HUES48 (cell line): ENCODE measurements at regions not wholly inside any gene's neighbourhood (a gene's known extent, or its start where the extent isn't known, plus 50 kb on each side); places are given as distances from the start of the nearest gene placed in this dataset.

Experiments used
- H3K27ac ChIP-seq: one replicate; pipeline ENCODE4 v1.7.0; 2013; ENCODE audit warnings: low read depth, low read length, inconsistent platforms
- H3K27me3 ChIP-seq: 2 replicates; pipeline ENCODE4 v1.6.1; 2013; ENCODE audit warnings: mild to moderate bottlenecking, low read length; ENCODE audit not compliant: control insufficient read depth, insufficient read depth
- H3K36me3 ChIP-seq: 2 replicates; pipeline ENCODE4 v1.6.1; 2013; ENCODE audit warnings: low read length; ENCODE audit not compliant: control insufficient read depth, insufficient read depth
- H3K4me1 ChIP-seq: 2 replicates; pipeline ENCODE4 v1.6.1; 2013; ENCODE audit warnings: mild to moderate bottlenecking, low read length; ENCODE audit not compliant: control insufficient read depth, insufficient read depth
- H3K4me3 ChIP-seq: 2 replicates; pipeline ENCODE4 v1.5.1; 2013; ENCODE audit warnings: mild to moderate bottlenecking, low read depth, low read length
- H3K9ac ChIP-seq: 2 replicates; pipeline ENCODE4 v1.6.1; 2013; ENCODE audit warnings: mild to moderate bottlenecking, low read depth, low read length, moderate library complexity
- H3K9me3 ChIP-seq: 2 replicates; pipeline ENCODE4 v1.6.1; 2013; ENCODE audit warnings: low read length; ENCODE audit not compliant: control insufficient read depth, insufficient read depth

DNA sequence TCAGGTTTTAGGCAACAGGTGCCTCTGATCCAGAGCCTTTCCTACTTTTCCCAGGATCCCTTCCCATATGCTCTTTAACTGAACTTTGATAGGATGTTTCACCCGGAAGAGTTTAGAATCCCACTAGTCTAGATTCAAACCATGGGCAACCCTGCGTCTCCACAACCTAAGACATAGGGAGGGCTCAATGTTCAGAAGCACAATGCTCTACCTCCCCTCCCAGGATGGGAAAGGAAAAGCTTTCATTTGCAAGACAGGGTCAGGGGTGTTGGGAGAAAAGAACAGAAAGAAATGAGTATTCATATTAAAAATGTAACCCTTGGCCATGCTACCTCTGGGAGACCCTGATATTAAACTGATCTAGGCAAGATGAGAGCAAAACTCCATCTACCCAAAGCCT lies 230.4 kb downstream of the MREG start:
- Histone ChIP-seq H3K27ac (no peak overlapping the region), H3K36me3 (no peaks in the 10 kb centered on the region), H3K4me1 (no peaks in the 10 kb centered on the region; the same call in 1 of the 2 replicates), H3K9me3 (no peaks in the 10 kb centered on the region), H3K27me3 (no peaks in the 10 kb centered on the region), H3K4me3 (no peak overlapping the region), H3K9ac (no peak overlapping the region)

DNA sequence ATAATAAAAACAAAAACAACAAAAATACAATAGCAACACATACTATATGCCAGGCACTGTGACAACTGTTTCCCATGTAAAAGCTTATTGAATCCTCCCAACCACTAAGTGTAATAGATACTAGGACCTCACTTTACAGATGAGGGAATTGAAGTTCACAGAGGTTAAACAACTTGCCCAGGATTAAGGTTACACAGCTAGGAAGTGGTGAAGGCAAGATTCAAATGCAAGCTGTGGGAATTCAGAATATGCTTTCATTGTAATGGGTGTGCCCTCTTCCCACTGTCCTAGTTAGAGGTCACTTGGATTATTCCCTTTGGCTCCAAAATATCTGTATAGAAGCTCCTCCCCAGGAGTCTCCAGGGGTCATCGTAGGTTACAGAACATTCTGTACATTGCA lies 231.1 kb downstream of the MREG start:
- Histone ChIP-seq H3K9me3 (no peaks in the 10 kb centered on the region), H3K4me3 (no peak overlapping the region), H3K27ac (no peak overlapping the region), H3K36me3 (no peaks in the 10 kb centered on the region), H3K9ac (no peak overlapping the region), H3K27me3 (no peaks in the 10 kb centered on the region), H3K4me1 (no peaks in the 10 kb centered on the region; the same call in 1 of the 2 replicates)

DNA sequence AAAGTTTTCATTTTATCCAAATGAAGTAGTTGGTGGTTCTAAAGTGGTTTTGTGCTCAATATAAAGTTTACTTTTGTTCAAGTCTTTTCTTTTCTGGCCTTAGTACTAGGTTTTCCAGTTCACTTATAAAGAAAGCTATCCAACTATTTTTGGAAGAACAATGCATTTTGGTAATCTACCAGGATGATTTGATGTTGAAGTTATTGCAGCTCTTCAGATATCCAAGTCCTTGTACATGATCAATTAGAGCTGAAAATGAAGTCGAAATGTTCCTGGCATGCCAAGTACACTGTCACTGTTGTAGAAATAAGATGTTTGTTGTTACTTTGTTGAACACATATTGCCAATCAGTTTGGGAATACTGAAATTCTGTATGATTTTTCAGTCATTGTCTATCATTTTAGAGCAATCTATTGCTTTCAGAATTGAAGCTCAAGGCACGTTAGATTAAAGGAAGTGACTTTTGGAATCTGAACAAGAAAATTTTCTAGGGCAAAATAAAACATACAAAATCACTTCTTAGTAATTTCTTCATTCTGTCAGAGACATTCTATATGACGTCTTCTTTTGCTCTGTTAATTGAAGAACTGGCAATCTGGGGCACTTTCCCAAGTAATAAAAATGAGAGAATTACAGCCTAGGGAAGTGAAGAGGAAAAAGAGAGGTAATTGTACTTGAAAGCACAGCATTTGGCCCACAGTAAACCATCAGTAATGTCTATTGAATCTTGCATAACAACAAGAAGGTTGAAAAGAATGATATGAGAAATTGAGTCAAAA lies 232.3 kb downstream of the MREG start:
- Histone ChIP-seq H3K27me3 (no peaks in the 10 kb centered on the region), H3K27ac (no peak overlapping the region), H3K36me3 (no peaks in the 10 kb centered on the region), H3K9me3 (no peaks in the 10 kb centered on the region), H3K9ac (no peak overlapping the region), H3K4me1 (no peaks in the 10 kb centered on the region; the same call in 1 of the 2 replicates), H3K4me3 (no peak overlapping the region)

DNA sequence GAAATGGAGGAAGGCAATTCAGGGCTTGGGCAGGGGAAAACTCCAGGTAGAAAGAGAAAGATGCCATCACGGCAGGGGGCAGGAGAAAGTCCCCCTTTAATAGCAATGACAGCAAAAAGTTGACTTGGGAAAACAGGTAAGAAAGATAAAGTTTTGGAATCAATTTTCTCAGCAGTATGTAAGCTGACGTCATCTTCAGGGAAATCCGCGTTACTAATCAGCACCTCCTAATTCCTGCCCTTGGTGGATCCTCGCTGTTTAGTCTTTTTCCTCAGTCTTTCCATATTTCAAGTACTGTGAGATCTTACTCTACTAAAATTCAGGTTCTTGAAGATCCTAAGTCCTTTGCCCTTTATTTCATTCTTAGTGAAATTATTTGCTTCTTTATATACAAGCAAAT lies 233.0 kb downstream of the MREG start:
- Histone ChIP-seq H3K4me3 (no peak overlapping the region), H3K9ac (no peak overlapping the region), H3K27ac (no peak overlapping the region), H3K9me3 (no peaks in the 10 kb centered on the region), H3K36me3 (no peaks in the 10 kb centered on the region), H3K27me3 (no peaks in the 10 kb centered on the region), H3K4me1 (no peaks in the 10 kb centered on the region; the same call in 1 of the 2 replicates)

DNA sequence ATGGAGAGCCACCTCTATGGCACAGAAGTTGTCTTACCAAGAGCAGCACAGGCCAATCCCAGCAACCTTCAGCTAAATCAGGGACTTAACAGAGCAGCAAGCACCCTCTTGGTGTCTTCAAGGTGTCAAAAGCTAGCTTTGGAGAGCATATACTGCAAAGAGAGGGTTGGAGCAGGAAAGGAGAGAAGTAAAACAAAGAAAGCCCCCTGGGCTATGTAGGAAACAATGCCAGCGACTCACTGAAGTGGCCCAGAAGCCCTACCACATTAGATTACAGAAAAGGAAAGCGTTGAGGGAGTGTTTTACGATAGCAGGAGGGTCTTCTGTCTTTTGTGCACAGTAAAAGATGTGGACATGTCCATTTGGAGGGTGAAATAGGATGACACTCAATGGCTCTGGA lies 233.4 kb downstream of the MREG start:
- H3K9me3 ChIP-seq, result no peaks in the 10 kb centered on the region
- no peak overlapping the region for H3K4me3 ChIP-seq
- H3K27me3 ChIP-seq, result no peaks in the 10 kb centered on the region
- H3K9ac ChIP-seq, result no peak overlapping the region
- H3K4me1 ChIP-seq, result no peaks in the 10 kb centered on the region; the same call in 1 of the 2 replicates
- H3K27ac ChIP-seq, result no peak overlapping the region
- H3K36me3 ChIP-seq, result no peaks in the 10 kb centered on the region

DNA sequence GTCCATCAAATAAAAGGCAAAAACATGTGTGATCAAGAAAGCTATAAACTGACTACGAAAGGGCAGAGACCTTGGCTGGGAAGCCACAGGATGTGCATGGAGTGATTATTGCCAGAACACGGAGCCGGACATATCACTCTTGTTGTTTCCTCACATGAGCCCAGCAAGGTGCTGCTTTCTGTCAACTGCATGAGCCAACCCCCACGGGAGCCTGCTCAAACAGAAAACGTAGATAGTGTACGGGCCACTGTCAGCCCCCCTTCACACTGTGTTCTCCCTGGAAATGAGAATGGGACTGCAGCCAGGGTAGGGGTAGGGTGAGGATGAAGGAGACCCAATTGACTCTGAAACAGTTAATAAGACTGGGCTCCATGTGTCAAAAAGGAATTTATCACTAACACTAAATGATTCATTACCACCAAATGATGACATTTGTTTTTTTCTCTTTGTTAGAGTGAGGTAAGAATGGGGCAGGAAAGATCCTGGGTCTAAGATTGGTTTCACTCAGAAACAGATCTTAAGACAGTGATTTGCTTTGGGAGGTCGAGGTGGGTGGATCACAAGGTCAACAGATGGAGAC lies 235.8 kb downstream of the MREG start:
- Histone ChIP-seq H3K9me3 (no peaks in the 10 kb centered on the region), H3K27ac (no peak overlapping the region), H3K36me3 (no peaks in the 10 kb centered on the region), H3K4me3 (no peak overlapping the region), H3K4me1 (0 out of 2 replicates have a peak, but pooled peaks cover 2% of the 10 kb centered on the region), H3K27me3 (no peaks in the 10 kb centered on the region), H3K9ac (no peak overlapping the region)

DNA sequence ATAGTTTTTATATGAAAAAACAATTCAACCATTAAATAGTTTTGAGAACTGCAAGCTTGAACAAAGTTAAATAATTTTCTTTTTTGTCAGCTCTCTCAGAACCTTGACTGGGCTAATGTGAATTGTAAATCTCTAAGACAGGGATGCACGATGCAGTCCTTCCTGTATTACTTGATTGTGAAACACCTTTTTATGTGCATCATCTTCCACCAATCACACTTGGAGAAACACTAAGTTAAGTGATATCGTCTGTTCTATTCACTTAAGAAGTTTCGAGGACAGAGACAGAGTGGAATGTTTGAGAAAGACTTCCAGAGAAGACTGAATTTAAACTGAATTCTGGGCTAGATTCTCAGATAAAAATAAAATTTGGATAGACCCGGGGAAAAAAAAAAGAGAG lies 238.2 kb downstream of the MREG start:
- no peaks in the 10 kb centered on the region for H3K27me3 ChIP-seq
- H3K36me3 ChIP-seq, result no peaks in the 10 kb centered on the region
- no peak overlapping the region for H3K9ac ChIP-seq
- no peaks in the 10 kb centered on the region for H3K9me3 ChIP-seq
- peaks cover 13% of the 10 kb centered on the region for H3K4me1 ChIP-seq
- no peak overlapping the region for H3K4me3 ChIP-seq
- H3K27ac ChIP-seq, result no peak overlapping the region

DNA sequence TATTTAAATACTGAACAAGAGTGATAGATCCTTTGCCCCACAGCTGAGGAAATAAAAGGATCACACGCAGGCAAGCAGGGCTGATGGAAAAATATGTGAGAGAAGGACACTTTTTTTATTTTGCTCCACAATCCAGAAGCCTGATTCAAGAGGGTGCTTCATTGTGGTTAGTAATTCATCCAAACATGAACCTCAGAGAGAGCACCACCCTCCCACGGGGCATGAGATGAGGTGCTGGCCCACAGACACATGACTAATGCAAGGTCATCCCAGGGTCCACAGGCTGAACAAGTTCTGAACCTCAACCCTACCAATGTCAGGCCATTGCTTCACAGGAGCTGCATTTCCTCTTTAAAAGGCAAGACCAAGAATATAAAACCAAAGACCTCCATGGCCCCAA lies 239.6 kb downstream of the MREG start:
- Histone ChIP-seq H3K36me3 (no peaks in the 10 kb centered on the region), H3K9me3 (no peaks in the 10 kb centered on the region), H3K4me1 (peaks cover 13% of the 10 kb centered on the region), H3K9ac (no peak overlapping the region), H3K27me3 (no peaks in the 10 kb centered on the region), H3K27ac (no peak overlapping the region), H3K4me3 (no peak overlapping the region)

DNA sequence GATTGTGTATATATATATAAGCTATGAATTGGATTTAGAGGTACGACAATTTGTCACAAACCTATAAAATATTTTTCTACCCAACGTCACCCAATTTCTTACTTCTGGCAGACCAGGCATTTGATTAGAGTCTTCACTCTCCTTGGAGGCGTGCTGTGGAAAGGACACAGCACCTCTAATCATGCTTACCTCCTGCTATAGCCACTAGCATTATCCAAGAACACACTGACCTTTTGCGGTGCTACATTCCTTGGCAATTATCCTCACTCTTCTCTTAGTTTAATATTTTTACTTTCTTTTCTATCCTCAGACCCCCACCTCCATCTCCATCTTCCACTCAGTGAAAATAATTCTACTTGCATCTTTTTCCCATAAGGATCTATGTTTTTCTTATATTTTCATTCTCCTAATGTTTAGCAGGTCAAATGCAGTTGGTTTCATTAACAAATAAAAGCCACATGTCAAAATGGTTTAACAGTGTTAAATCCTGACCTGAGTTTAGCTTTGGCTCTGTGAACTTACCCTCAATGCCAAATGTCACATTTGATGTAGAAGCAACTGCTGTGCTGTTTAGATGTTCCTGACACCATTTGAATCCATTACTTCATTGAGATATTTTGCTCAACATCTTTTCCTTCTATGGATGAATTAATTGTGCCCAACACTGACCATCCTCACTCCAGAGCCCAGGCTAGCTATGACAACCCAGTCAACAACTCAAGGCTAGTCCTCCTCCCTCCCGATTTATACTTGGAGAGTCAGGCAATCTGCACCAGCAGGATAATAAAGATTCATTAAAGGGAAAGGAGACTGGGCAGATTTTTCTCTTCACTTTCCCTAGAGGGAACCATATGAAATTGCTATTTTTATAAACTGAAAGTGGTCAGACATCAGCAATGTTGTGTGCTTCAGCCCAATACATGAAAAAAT lies 240.5 kb downstream of the MREG start:
- Histone ChIP-seq H3K27me3 (no peaks in the 10 kb centered on the region), H3K9ac (no peak overlapping the region), H3K4me3 (no peak overlapping the region), H3K36me3 (no peaks in the 10 kb centered on the region), H3K4me1 (peaks cover 13% of the 10 kb centered on the region), H3K27ac (peak overlapping the region; percentile 88), H3K9me3 (no peaks in the 10 kb centered on the region)

DNA sequence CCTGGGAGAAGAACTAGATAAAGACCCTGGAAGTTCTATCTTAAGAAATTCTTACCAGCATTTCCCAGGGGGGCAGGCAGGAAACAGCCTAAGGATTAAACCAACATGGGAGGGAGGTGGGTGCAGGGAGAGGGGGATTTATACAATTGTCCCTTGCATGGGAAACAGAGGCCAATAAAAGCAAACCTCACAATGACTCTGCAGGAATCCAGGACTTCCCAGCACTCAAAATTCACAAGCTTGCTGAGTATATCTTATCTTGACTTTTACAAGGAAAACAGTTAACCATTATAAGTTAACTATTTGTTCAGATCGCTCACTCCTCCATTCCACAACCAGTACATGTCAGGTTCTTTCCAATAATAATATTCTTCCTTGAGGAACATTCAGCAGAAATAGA lies 241.3 kb downstream of the MREG start:
- Histone ChIP-seq H3K4me3 (no peak overlapping the region), H3K4me1 (peaks cover 13% of the 10 kb centered on the region), H3K36me3 (no peaks in the 10 kb centered on the region), H3K9ac (no peak overlapping the region), H3K27ac (peak overlapping the region; percentile 88), H3K27me3 (no peaks in the 10 kb centered on the region), H3K9me3 (no peaks in the 10 kb centered on the region)

DNA sequence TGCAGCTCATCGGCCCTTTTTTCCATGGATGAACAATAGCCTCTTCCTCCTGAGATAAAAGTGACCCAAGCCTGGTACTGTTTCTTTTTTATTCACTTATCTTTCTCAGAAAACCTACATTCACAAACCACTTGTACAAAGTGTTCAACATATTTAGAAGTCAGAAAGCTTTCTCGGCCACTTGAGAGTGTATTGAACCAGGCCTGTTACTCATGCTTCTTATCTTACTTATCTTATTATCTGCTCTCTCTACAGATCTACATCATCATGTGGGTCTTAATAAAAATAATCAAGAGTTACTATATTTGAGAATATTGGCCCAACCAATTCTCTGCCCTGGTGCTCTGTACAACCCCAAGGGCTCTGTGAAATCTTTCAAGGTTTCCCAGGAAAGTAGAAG lies 242.1 kb downstream of the MREG start:
- Histone ChIP-seq H3K9ac (no peak overlapping the region), H3K9me3 (no peaks in the 10 kb centered on the region), H3K4me1 (peaks cover 13% of the 10 kb centered on the region)

More for the DNA sequence above, 242.1 kb downstream of the MREG start:
- peak overlapping the region; percentile 88 for H3K27ac ChIP-seq
- H3K27me3 ChIP-seq, result no peaks in the 10 kb centered on the region
- H3K4me3 ChIP-seq, result no peak overlapping the region
- no peaks in the 10 kb centered on the region for H3K36me3 ChIP-seq
